Stimulated activated memory B cell treated with anti-CD40 and anti-IgM and Interleukin-4, amounts not matched to agents 10 μg/mL and 1 μg/mL and 100 μg/mL, for 72 hours (primary cell): ENCODE measurements at regions not wholly inside any gene's neighbourhood (a gene's known extent, or its start where the extent isn't known, plus 50 kb on each side); places are given as distances from the start of the nearest gene placed in this dataset.

Source experiments
- ATAC-seq: fragments of 150-1000 bp; cut with Tn5 transposase; 2 replicates; pipeline ENCODE4 v1.10.0; 2021
- H3K27ac Mint-ChIP-seq: one replicate; pipeline ENCODE4 v1.8.0; 2022; ENCODE audit warnings: mild to moderate bottlenecking, mixed read lengths
- H3K27me3 Mint-ChIP-seq: one replicate; pipeline ENCODE4 v1.8.0; 2022; ENCODE audit warnings: mixed read lengths
- H3K36me3 Mint-ChIP-seq: one replicate; pipeline ENCODE4 v1.8.0; 2022; ENCODE audit warnings: mixed read lengths
- H3K4me1 Mint-ChIP-seq: one replicate; pipeline ENCODE4 v1.8.0; 2022; ENCODE audit warnings: mixed read lengths
- H3K4me3 Mint-ChIP-seq: one replicate; pipeline ENCODE4 v1.8.0; 2022; ENCODE audit warnings: mild to moderate bottlenecking, moderate library complexity, mixed read lengths
- H3K9me3 Mint-ChIP-seq: one replicate; pipeline ENCODE4 v1.8.0; 2022; ENCODE audit warnings: mixed read lengths

GRCh38 chr13:77377016-77377415, 50.1 kb upstream of the MYCBP2 start:
- Mint-ChIP-seq H3K9me3 (no peaks in the 10 kb centered on the region), H3K4me1 (peaks cover 21% of the 10 kb centered on the region), H3K27me3 (no peaks in the 10 kb centered on the region), H3K27ac (no peak overlapping the region), H3K36me3 (no peaks in the 10 kb centered on the region), H3K4me3 (no peak overlapping the region)
- ATAC-seq, result no peak
